ENCODE measurements at regions not wholly inside any gene's neighbourhood (a gene's known extent, or its start where the extent isn't known, plus 50 kb on each side); places are given as distances from the start of the nearest gene placed in this dataset.

GRCh38 chr3:80018375-80018774, 250.6 kb upstream of the ROBO1 start:
- H3K27ac ChIP-seq (ENCODE audit: low read depth in 2 of 2, low read length in 2 of 2): no peak overlapping the region
- no peaks in the 10 kb centered on the region for H3K4me1 ChIP-seq (ENCODE audit: control insufficient read depth in 2 of 2, insufficient read depth in 2 of 2, low read length in 2 of 2)
- no peaks in the 10 kb centered on the region for H3K36me3 ChIP-seq (ENCODE audit: control insufficient read depth in 2 of 2, insufficient read depth in 2 of 2, low read length in 2 of 2)
- H3K27me3 ChIP-seq (ENCODE audit: control insufficient read depth in 2 of 2, insufficient read depth in 2 of 2, low read length in 2 of 2): no peaks in the 10 kb centered on the region
- H3K4me3 ChIP-seq (ENCODE audit: low read length in 2 of 2): no peak overlapping the region
- peaks cover 0 to 2% of the 10 kb centered on the region in 2 donors for H3K9me3 ChIP-seq (ENCODE audit: control insufficient read depth in 2 of 2, low read length in 2 of 2)
- H3K9ac ChIP-seq (ENCODE audit: low read depth in 1 of 2, low read length in 2 of 2): no peak overlapping the region

GRCh38 chr3:80017369-80017768, 249.6 kb upstream of the ROBO1 start:
- H3K9me3 ChIP-seq (ENCODE audit: control insufficient read depth in 2 of 2, low read length in 2 of 2): peaks cover 0 to 2% of the 10 kb centered on the region in 2 donors
- no peak overlapping the region for H3K27ac ChIP-seq (ENCODE audit: low read depth in 2 of 2, low read length in 2 of 2)
- H3K9ac ChIP-seq (ENCODE audit: low read depth in 1 of 2, low read length in 2 of 2): no peak overlapping the region
- no peaks in the 10 kb centered on the region for H3K27me3 ChIP-seq (ENCODE audit: control insufficient read depth in 2 of 2, insufficient read depth in 2 of 2, low read length in 2 of 2)
- H3K4me3 ChIP-seq (ENCODE audit: low read length in 2 of 2): no peak overlapping the region
- no peaks in the 10 kb centered on the region for H3K36me3 ChIP-seq (ENCODE audit: control insufficient read depth in 2 of 2, insufficient read depth in 2 of 2, low read length in 2 of 2)
- no peaks in the 10 kb centered on the region for H3K4me1 ChIP-seq (ENCODE audit: control insufficient read depth in 2 of 2, insufficient read depth in 2 of 2, low read length in 2 of 2)

DNA sequence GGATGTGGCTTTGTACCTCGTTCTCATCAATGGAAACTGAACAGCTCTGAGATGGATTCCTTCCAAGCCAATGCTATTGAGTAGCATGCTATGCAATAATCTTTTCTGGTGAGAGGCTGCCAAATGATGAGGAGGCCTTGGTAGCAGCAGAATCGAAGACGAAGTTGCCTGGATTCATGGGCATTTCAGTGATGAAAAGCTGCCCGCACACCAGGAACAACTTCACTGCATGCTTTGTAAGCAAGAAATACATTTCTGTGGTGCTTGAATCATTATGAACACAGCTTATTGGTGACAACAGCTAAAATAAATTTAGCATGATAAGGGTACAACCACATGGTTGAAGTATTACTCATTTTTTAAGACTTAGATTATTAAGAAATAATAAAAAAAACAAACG, 246.8 kb upstream of the ROBO1 start:
- no peaks in the 10 kb centered on the region for H3K4me1 ChIP-seq (ENCODE audit: control insufficient read depth in 2 of 2, insufficient read depth in 2 of 2, low read length in 2 of 2)
- H3K9me3 ChIP-seq (ENCODE audit: control insufficient read depth in 2 of 2, low read length in 2 of 2): no peaks in the 10 kb centered on the region
- H3K27ac ChIP-seq (ENCODE audit: low read depth in 2 of 2, low read length in 2 of 2): no peak overlapping the region
- H3K4me3 ChIP-seq (ENCODE audit: low read length in 2 of 2): no peak overlapping the region
- no peaks in the 10 kb centered on the region for H3K36me3 ChIP-seq (ENCODE audit: control insufficient read depth in 2 of 2, insufficient read depth in 2 of 2, low read length in 2 of 2)
- H3K9ac ChIP-seq (ENCODE audit: low read depth in 1 of 2, low read length in 2 of 2): no peak overlapping the region
- no peaks in the 10 kb centered on the region for H3K27me3 ChIP-seq (ENCODE audit: control insufficient read depth in 2 of 2, insufficient read depth in 2 of 2, low read length in 2 of 2)

GRCh38 chr3:80010021-80010571, 242.3 kb upstream of the ROBO1 start:
- H3K27me3 ChIP-seq (ENCODE audit: control insufficient read depth in 2 of 2, insufficient read depth in 2 of 2, low read length in 2 of 2): no peaks in the 10 kb centered on the region
- H3K36me3 ChIP-seq (ENCODE audit: control insufficient read depth in 2 of 2, insufficient read depth in 2 of 2, low read length in 2 of 2): no peaks in the 10 kb centered on the region
- no peak overlapping the region for H3K9ac ChIP-seq (ENCODE audit: low read depth in 1 of 2, low read length in 2 of 2)
- H3K9me3 ChIP-seq (ENCODE audit: control insufficient read depth in 2 of 2, low read length in 2 of 2): no peaks in the 10 kb centered on the region
- H3K4me1 ChIP-seq (ENCODE audit: control insufficient read depth in 2 of 2, insufficient read depth in 2 of 2, low read length in 2 of 2): no peaks in the 10 kb centered on the region
- no peak overlapping the region for H3K4me3 ChIP-seq (ENCODE audit: low read length in 2 of 2)
- no peak overlapping the region for H3K27ac ChIP-seq (ENCODE audit: low read depth in 2 of 2, low read length in 2 of 2)

GRCh38 chr3:80007522-80007921, 239.7 kb upstream of the ROBO1 start:
- H3K36me3 ChIP-seq (ENCODE audit: control insufficient read depth in 2 of 2, insufficient read depth in 2 of 2, low read length in 2 of 2): no peaks in the 10 kb centered on the region
- H3K4me1 ChIP-seq (ENCODE audit: control insufficient read depth in 2 of 2, insufficient read depth in 2 of 2, low read length in 2 of 2): no peaks in the 10 kb centered on the region
- no peaks in the 10 kb centered on the region for H3K27me3 ChIP-seq (ENCODE audit: control insufficient read depth in 2 of 2, insufficient read depth in 2 of 2, low read length in 2 of 2)
- H3K27ac ChIP-seq (ENCODE audit: low read depth in 2 of 2, low read length in 2 of 2): no peak overlapping the region
- H3K9me3 ChIP-seq (ENCODE audit: control insufficient read depth in 2 of 2, low read length in 2 of 2): no peaks in the 10 kb centered on the region
- no peak overlapping the region for H3K9ac ChIP-seq (ENCODE audit: low read depth in 1 of 2, low read length in 2 of 2)
- H3K4me3 ChIP-seq (ENCODE audit: low read length in 2 of 2): no peak overlapping the region

DNA sequence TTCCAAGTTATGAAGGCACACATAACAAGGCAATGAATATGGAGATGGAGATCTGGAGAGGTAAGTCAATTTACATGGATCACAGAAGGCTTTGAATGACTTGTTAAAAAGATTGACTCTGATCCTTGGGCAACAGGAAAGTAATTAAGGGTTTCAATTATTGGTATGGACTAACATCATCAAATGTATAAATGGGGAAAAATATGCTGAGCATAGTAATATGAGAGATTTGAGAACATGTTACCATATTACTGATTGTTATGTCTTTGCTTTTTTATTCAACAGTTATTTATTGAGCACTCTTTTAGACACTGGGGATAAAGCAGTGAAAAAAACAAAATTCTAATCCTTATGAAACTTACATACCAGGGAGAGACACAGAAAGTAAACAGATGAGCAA, 238.5 kb upstream of the ROBO1 start:
- Histone ChIP-seq H3K36me3 (ENCODE audit: control insufficient read depth in 2 of 2, insufficient read depth in 2 of 2, low read length in 2 of 2) (no peaks in the 10 kb centered on the region), H3K27ac (ENCODE audit: low read depth in 2 of 2, low read length in 2 of 2) (no peak overlapping the region), H3K9ac (ENCODE audit: low read depth in 1 of 2, low read length in 2 of 2) (no peak overlapping the region), H3K27me3 (ENCODE audit: control insufficient read depth in 2 of 2, insufficient read depth in 2 of 2, low read length in 2 of 2) (no peaks in the 10 kb centered on the region), H3K4me1 (ENCODE audit: control insufficient read depth in 2 of 2, insufficient read depth in 2 of 2, low read length in 2 of 2) (no peaks in the 10 kb centered on the region), H3K9me3 (ENCODE audit: control insufficient read depth in 2 of 2, low read length in 2 of 2) (no peaks in the 10 kb centered on the region), H3K4me3 (ENCODE audit: low read length in 2 of 2) (no peak overlapping the region)

DNA sequence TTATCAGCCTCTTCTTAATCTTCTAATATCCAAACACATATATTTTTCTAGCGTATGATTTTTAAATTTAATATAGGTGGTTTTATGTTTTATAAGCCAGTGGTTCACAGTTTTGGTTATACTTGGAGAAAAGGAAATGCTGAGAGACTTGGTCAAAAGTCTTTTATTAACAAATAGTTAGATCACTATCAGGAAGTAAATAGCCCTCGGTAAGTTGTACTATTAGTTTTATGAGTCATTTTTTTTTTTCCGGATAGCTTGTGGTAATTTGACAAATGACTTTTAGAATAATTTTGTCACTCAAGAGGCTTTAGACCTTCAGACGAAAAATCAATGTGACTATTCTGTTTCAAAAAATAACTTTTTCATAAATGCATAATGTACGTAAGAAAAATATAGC, 232.2 kb upstream of the ROBO1 start:
- Histone ChIP-seq H3K27ac (ENCODE audit: low read depth in 2 of 2, low read length in 2 of 2) (no peak overlapping the region), H3K9me3 (ENCODE audit: control insufficient read depth in 2 of 2, low read length in 2 of 2) (no peaks in the 10 kb centered on the region), H3K4me1 (ENCODE audit: control insufficient read depth in 2 of 2, insufficient read depth in 2 of 2, low read length in 2 of 2) (no peaks in the 10 kb centered on the region), H3K36me3 (ENCODE audit: control insufficient read depth in 2 of 2, insufficient read depth in 2 of 2, low read length in 2 of 2) (no peaks in the 10 kb centered on the region), H3K4me3 (ENCODE audit: low read length in 2 of 2) (no peak overlapping the region), H3K9ac (ENCODE audit: low read depth in 1 of 2, low read length in 2 of 2) (no peak overlapping the region), H3K27me3 (ENCODE audit: control insufficient read depth in 2 of 2, insufficient read depth in 2 of 2, low read length in 2 of 2) (no peaks in the 10 kb centered on the region)

- no peaks in the 10 kb centered on the region for H3K9me3 ChIP-seq (ENCODE audit: control insufficient read depth in 2 of 2, low read length in 2 of 2)
- H3K36me3 ChIP-seq (ENCODE audit: control insufficient read depth in 2 of 2, insufficient read depth in 2 of 2, low read length in 2 of 2): no peaks in the 10 kb centered on the region
- no peak overlapping the region for H3K4me3 ChIP-seq (ENCODE audit: low read length in 2 of 2)
- H3K27ac ChIP-seq (ENCODE audit: low read depth in 2 of 2, low read length in 2 of 2): no peak overlapping the region
- H3K9ac ChIP-seq (ENCODE audit: low read depth in 1 of 2, low read length in 2 of 2): no peak overlapping the region
- H3K27me3 ChIP-seq (ENCODE audit: control insufficient read depth in 2 of 2, insufficient read depth in 2 of 2, low read length in 2 of 2): no peaks in the 10 kb centered on the region
- no peaks in the 10 kb centered on the region for H3K4me1 ChIP-seq (ENCODE audit: control insufficient read depth in 2 of 2, insufficient read depth in 2 of 2, low read length in 2 of 2)
Measured at GRCh38 chr3:79994397-79994796, 226.6 kb upstream of the ROBO1 start.

GRCh38 chr3:79986338-79986737, 218.5 kb upstream of the ROBO1 start:
- Histone ChIP-seq H3K27ac (ENCODE audit: low read depth in 2 of 2, low read length in 2 of 2) (no peak overlapping the region), H3K4me3 (ENCODE audit: low read length in 2 of 2) (no peak overlapping the region), H3K9me3 (ENCODE audit: control insufficient read depth in 2 of 2, low read length in 2 of 2) (no peaks in the 10 kb centered on the region), H3K36me3 (ENCODE audit: control insufficient read depth in 2 of 2, insufficient read depth in 2 of 2, low read length in 2 of 2) (no peaks in the 10 kb centered on the region), H3K4me1 (ENCODE audit: control insufficient read depth in 2 of 2, insufficient read depth in 2 of 2, low read length in 2 of 2) (no peaks in the 10 kb centered on the region), H3K27me3 (ENCODE audit: control insufficient read depth in 2 of 2, insufficient read depth in 2 of 2, low read length in 2 of 2) (no peaks in the 10 kb centered on the region), H3K9ac (ENCODE audit: low read depth in 1 of 2, low read length in 2 of 2) (no peak overlapping the region)

GRCh38 chr3:79985816-79986215, 218.0 kb upstream of the ROBO1 start:
- no peak overlapping the region for H3K4me3 ChIP-seq (ENCODE audit: low read length in 2 of 2)
- no peak overlapping the region for H3K27ac ChIP-seq (ENCODE audit: low read depth in 2 of 2, low read length in 2 of 2)
- H3K9me3 ChIP-seq (ENCODE audit: control insufficient read depth in 2 of 2, low read length in 2 of 2): no peaks in the 10 kb centered on the region
- no peaks in the 10 kb centered on the region for H3K4me1 ChIP-seq (ENCODE audit: control insufficient read depth in 2 of 2, insufficient read depth in 2 of 2, low read length in 2 of 2)
- H3K9ac ChIP-seq (ENCODE audit: low read depth in 1 of 2, low read length in 2 of 2): no peak overlapping the region
- no peaks in the 10 kb centered on the region for H3K27me3 ChIP-seq (ENCODE audit: control insufficient read depth in 2 of 2, insufficient read depth in 2 of 2, low read length in 2 of 2)
- H3K36me3 ChIP-seq (ENCODE audit: control insufficient read depth in 2 of 2, insufficient read depth in 2 of 2, low read length in 2 of 2): no peaks in the 10 kb centered on the region

DNA sequence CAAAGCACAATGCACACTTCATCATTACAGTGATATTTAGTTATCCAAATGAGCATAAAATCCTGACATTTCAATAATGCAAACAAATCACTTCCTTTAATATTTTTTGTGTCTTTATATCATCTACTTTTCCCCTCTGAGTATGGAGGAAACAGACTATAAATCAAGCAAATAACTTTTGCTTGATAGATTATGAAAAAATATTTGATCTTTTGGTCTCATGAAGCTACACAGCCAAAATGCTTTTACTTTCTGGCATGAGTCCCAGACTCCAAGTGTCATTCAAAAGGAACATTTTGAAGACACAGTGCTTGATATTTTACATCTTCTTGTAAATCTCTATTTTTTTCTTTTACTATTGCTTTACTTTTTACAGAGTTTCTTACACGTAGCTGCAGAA, 215.3 kb upstream of the ROBO1 start:
- H3K36me3 ChIP-seq (ENCODE audit: control insufficient read depth in 2 of 2, insufficient read depth in 2 of 2, low read length in 2 of 2): no peaks in the 10 kb centered on the region
- no peaks in the 10 kb centered on the region for H3K9me3 ChIP-seq (ENCODE audit: control insufficient read depth in 2 of 2, low read length in 2 of 2)
- H3K4me1 ChIP-seq (ENCODE audit: control insufficient read depth in 2 of 2, insufficient read depth in 2 of 2, low read length in 2 of 2): no peaks in the 10 kb centered on the region
- H3K4me3 ChIP-seq (ENCODE audit: low read length in 2 of 2): no peak overlapping the region
- H3K27ac ChIP-seq (ENCODE audit: low read depth in 2 of 2, low read length in 2 of 2): no peak overlapping the region
- no peak overlapping the region for H3K9ac ChIP-seq (ENCODE audit: low read depth in 1 of 2, low read length in 2 of 2)
- no peaks in the 10 kb centered on the region for H3K27me3 ChIP-seq (ENCODE audit: control insufficient read depth in 2 of 2, insufficient read depth in 2 of 2, low read length in 2 of 2)

Data from mucosa of rectum (tissue), 2 donors.